Osteoblast (primary cell): ENCODE measurements at regions not wholly inside any gene's neighbourhood (a gene's known extent, or its start where the extent isn't known, plus 50 kb on each side); places are given as distances from the start of the nearest gene placed in this dataset.
A peak's percentile ranks its signal among the peaks of the same experiment; 100 is the strongest.

Experiments
- DNase-seq: peaks from one replicate; pipeline ENCODE4 v3.0.0; 2011; ENCODE audit warnings: low spot score, mixed read lengths; ENCODE audit not compliant: insufficient read length; ENCODE audit errors: missing footprints
- H2AFZ ChIP-seq: 2 replicates; pipeline ENCODE4 v1.6.0; 2011; ENCODE audit warnings: mild to moderate bottlenecking, low read length
- H3K27ac ChIP-seq: 2 replicates; pipeline ENCODE4 v1.5.1; 2011; ENCODE audit warnings: mild to moderate bottlenecking, low read depth, low read length, moderate library complexity
- H3K27me3 ChIP-seq: 2 replicates; pipeline ENCODE4 v1.6.0; 2012; ENCODE audit warnings: mild to moderate bottlenecking, control low read depth, inconsistent platforms, low read length, moderate library complexity; ENCODE audit not compliant: insufficient read depth
- H3K36me3 ChIP-seq: 2 replicates; pipeline ENCODE4 v1.5.1; 2011; ENCODE audit warnings: mild to moderate bottlenecking, low read length, control low read depth, moderate library complexity; ENCODE audit not compliant: insufficient read depth
- H3K4me1 ChIP-seq: 2 replicates; pipeline ENCODE4 v1.5.1; 2011; ENCODE audit warnings: mild to moderate bottlenecking, low read length, control low read depth, moderate library complexity; ENCODE audit not compliant: insufficient read depth
- H3K4me2 ChIP-seq: 2 replicates; pipeline ENCODE4 v1.6.0; 2011; ENCODE audit warnings: mild to moderate bottlenecking, low read length; ENCODE audit not compliant: insufficient read depth
- H3K4me3 ChIP-seq: fragments of 200-600 bp; sonication (generic); 3 replicates; pipeline ENCODE4 v1.5.1; 2012; ENCODE audit warnings: mild to moderate bottlenecking, low read length, inconsistent platforms; ENCODE audit not compliant: insufficient read depth
- H3K79me2 ChIP-seq: 2 replicates; pipeline ENCODE4 v1.6.0; 2012; ENCODE audit warnings: mild to moderate bottlenecking, low read length, control low read depth, inconsistent platforms; ENCODE audit not compliant: insufficient read depth
- H3K9me3 ChIP-seq: 2 replicates; pipeline ENCODE4 v1.5.1; 2011; ENCODE audit warnings: low read depth, low read length, control low read depth
- H4K20me1 ChIP-seq: 2 replicates; pipeline ENCODE4 v1.6.0; 2012; ENCODE audit warnings: mild to moderate bottlenecking, low read length, control low read depth; ENCODE audit not compliant: insufficient read depth
- TF ChIP-seq, protein P1 (sequence below): IDR thresholded peaks from 2 replicates; pipeline ENCODE4 v1.5.1; 2011; ENCODE audit warnings: mild to moderate bottlenecking, low read depth, low read length, moderate library complexity; ENCODE audit errors: extremely low read depth

DNA sequence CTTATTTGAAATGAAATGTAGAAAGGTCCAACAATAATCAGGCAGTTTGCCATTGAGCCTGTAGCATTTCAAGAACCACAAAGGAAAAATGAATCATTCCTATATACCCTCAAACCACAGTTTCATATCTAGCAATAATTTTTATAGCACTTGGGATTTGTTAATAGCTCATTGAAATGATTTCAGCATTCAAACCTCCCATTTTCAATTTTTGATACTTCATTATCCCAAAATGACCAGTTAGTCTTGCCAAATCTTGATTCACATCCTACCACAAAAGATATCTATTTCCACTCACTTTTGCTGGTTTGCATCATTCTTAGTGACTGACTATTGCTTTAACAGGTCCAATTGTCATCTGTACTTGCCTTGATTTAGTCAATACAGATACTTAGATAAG lies 790.1 kb downstream of the TLE1 start:
- Histone ChIP-seq H3K27ac (no peak overlapping the region), H3K4me2 (peak overlapping the region; percentile 30), H3K36me3 (no peaks in the 10 kb centered on the region), H3K27me3 (peaks cover 3% of the 10 kb centered on the region), H3K79me2 (no peaks in the 10 kb centered on the region), H3K4me1 (peaks cover 4% of the 10 kb centered on the region), H2AFZ (no peak overlapping the region), H4K20me1 (no peaks in the 10 kb centered on the region), H3K9me3 (no peaks in the 10 kb centered on the region), H3K4me3 (no peak overlapping the region)
- DNase-seq, result peak; percentile 58
- TF ChIP-seq, protein P1, sequence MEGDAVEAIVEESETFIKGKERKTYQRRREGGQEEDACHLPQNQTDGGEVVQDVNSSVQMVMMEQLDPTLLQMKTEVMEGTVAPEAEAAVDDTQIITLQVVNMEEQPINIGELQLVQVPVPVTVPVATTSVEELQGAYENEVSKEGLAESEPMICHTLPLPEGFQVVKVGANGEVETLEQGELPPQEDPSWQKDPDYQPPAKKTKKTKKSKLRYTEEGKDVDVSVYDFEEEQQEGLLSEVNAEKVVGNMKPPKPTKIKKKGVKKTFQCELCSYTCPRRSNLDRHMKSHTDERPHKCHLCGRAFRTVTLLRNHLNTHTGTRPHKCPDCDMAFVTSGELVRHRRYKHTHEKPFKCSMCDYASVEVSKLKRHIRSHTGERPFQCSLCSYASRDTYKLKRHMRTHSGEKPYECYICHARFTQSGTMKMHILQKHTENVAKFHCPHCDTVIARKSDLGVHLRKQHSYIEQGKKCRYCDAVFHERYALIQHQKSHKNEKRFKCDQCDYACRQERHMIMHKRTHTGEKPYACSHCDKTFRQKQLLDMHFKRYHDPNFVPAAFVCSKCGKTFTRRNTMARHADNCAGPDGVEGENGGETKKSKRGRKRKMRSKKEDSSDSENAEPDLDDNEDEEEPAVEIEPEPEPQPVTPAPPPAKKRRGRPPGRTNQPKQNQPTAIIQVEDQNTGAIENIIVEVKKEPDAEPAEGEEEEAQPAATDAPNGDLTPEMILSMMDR, result no peak

DNA sequence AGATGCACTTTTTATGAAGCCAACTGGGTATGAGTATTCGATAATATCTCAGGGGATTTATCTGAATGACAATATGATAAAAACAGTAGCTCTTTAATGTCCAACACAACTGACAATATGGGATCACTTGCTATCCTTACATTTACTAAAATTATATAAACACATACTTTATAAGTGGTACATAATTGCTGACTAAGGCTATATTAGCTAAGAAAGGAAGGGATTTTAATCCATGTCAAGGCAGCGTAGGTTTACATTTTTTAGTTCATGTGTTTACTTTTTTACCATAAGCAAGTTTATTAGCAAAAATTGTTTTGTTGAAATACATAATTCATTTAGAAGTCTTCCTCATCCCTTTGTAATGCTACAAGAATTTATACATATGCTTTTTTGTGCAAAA lies 796.2 kb downstream of the TLE1 start:
- no peaks in the 10 kb centered on the region for H3K36me3 ChIP-seq
- no peak overlapping the region for H3K4me3 ChIP-seq
- no peaks in the 10 kb centered on the region for H3K4me1 ChIP-seq
- H3K27ac ChIP-seq, result no peak overlapping the region
- no peak overlapping the region for H2AFZ ChIP-seq
- H3K79me2 ChIP-seq, result no peaks in the 10 kb centered on the region
- no peak for DNase-seq
- no peaks in the 10 kb centered on the region for H3K9me3 ChIP-seq
- H3K27me3 ChIP-seq, result no peaks in the 10 kb centered on the region
- TF ChIP-seq, protein P1, result no peak
- H3K4me2 ChIP-seq, result no peak overlapping the region
- no peaks in the 10 kb centered on the region for H4K20me1 ChIP-seq

DNA sequence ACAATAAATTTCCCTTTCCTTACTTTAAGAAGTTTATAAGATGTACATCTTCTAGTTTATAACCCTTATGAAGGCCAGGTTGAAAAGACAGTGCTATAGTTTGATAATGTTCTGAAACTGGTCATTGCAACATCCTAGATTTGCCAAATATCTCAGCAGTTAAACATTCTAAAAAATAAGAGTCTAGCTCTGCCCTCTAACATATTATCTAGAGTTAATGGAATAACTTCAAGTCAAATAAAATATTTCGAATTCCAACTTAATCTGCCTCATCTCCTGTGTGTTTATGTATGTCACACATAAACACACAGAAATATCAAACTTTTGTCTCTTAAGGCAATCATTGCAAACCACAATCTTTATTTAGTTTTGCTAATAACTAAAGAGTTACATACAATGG lies 796.6 kb downstream of the TLE1 start:
- Histone ChIP-seq H3K9me3 (no peaks in the 10 kb centered on the region), H3K4me2 (no peak overlapping the region), H4K20me1 (no peaks in the 10 kb centered on the region), H3K27ac (no peak overlapping the region), H2AFZ (no peak overlapping the region), H3K27me3 (no peaks in the 10 kb centered on the region), H3K36me3 (no peaks in the 10 kb centered on the region), H3K4me3 (no peak overlapping the region), H3K79me2 (no peaks in the 10 kb centered on the region), H3K4me1 (no peaks in the 10 kb centered on the region)
- no peak for DNase-seq
- TF ChIP-seq, protein P1, result no peak

DNA sequence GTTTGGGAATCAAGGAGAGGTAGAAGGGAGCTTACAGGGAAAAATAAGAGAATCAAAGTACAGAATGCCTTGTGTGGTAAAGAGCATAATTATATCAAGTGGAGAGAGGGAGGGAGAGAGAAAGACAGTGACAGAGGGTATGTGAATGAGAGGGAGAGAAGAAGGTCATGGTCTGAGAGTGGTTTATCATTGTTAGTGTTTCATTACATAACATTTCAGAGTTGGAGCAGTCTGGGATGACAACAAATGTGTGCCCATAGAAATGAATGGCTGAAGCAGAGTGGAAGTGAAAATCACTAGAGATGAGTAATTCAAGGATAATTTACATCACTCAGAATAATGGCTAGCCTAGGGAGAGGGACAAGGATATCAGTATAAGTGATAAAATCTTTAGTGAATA lies 799.2 kb downstream of the TLE1 start:
- Histone ChIP-seq H3K9me3 (no peaks in the 10 kb centered on the region), H3K4me3 (no peak overlapping the region), H3K36me3 (no peaks in the 10 kb centered on the region), H3K4me1 (no peaks in the 10 kb centered on the region), H3K27me3 (no peaks in the 10 kb centered on the region), H3K4me2 (no peak overlapping the region), H3K27ac (no peak overlapping the region), H2AFZ (no peak overlapping the region), H3K79me2 (no peaks in the 10 kb centered on the region), H4K20me1 (no peaks in the 10 kb centered on the region)
- TF ChIP-seq, protein P1, result no peak
- no peak for DNase-seq
